ENCODE measurements at regions not wholly inside any gene's neighbourhood (a gene's known extent, or its start where the extent isn't known, plus 50 kb on each side); places are given as distances from the start of the nearest gene placed in this dataset.
A peak's percentile ranks its signal among the peaks of the same experiment; 100 is the strongest.

DNA sequence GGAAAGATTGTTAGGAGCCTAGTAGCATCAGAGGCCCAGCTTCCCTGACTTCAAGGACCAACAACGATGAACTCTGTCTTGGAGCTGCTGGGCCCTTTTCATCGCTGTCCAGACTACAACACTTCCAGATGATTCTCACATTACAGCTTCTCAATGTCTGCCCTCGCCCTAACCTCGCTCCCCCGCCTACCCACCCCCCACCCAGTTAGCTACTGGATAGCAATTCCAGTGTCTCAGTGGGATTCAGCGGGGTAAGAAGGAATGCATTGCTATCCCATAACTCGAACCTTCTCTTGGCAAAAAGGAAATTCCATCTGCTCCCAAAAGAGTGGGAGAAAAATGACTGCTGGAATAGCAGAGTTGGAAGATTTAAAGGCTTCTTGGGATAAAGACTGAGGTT, 65.0 kb downstream of the RPL37A start:
- Histone ChIP-seq H3K36me3 (ENCODE audit: control insufficient read depth in 2 of 2, insufficient read depth in 2 of 2, low read length in 2 of 2) (no peaks in the 10 kb centered on the region), H3K4me1 (ENCODE audit: control insufficient read depth, insufficient read depth, low read length) (peaks cover 36% of the 10 kb centered on the region)

DNA sequence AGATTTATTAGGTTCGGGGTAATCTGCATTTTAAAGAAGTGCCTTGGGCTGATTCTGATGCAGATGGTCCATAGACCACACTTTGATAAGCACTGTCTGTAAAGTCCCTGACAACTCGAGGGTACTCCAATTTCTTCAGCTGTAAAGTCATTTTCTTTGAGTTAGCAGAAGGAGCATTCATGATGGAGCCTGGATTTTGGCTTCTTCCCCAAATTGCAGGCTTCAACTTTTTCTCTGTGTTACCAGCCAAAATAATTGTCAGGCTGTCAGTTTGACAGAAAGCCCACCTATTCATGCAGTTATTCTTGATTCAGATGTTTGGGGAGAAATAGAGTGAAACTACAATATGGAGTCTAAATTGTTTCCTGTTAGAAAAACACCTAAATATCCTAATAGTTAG, 66.0 kb downstream of the RPL37A start:
- Histone ChIP-seq H3K27me3 (ENCODE audit: control insufficient read depth in 1 of 2, insufficient read depth in 2 of 2, low read length in 2 of 2) (no peaks in the 10 kb centered on the region), H3K4me3 (ENCODE audit: low read length in 2 of 2) (no peak overlapping the region), H3K9ac (ENCODE audit: low read length in 2 of 2) (no peak overlapping the region), H3K9me3 (ENCODE audit: control insufficient read depth in 2 of 2, low read length in 2 of 2) (no peaks in the 10 kb centered on the region), H3K27ac (ENCODE audit: low read length) (no peak overlapping the region), H3K4me1 (ENCODE audit: control insufficient read depth, insufficient read depth, low read length) (peaks cover 27% of the 10 kb centered on the region), H3K36me3 (ENCODE audit: control insufficient read depth in 2 of 2, insufficient read depth in 2 of 2, low read length in 2 of 2) (no peaks in the 10 kb centered on the region)

More for the DNA sequence above, 65.0 kb downstream of the RPL37A start:
- Histone ChIP-seq H3K4me3 (ENCODE audit: low read length in 2 of 2) (no peak overlapping the region), H3K27ac (ENCODE audit: low read length) (no peak overlapping the region), H3K9ac (ENCODE audit: low read length in 2 of 2) (no peak overlapping the region), H3K27me3 (ENCODE audit: control insufficient read depth in 1 of 2, insufficient read depth in 2 of 2, low read length in 2 of 2) (no peaks in the 10 kb centered on the region), H3K9me3 (ENCODE audit: control insufficient read depth in 2 of 2, low read length in 2 of 2) (no peaks in the 10 kb centered on the region)

DNA sequence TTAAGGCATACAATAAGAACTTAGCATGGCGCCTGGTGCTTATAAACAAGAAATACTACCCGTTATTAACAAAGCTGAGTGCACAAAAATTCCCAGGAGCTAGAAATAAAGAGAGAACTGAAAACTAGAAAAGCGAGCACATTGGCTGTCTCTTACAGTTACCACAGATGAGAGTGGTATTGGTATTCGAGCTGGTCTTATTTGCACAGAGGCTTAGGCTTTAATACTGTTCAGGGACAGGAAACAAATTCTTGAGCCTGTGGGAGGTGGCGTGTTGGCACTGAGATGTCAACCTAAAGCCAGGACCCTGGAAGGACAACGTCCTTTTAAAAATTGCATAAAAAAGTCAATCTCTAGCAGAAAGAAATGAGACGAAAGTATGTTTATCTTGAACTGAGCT, 67.3 kb upstream of the IGFBP2 start:
- no peak overlapping the region for H3K27ac ChIP-seq (ENCODE audit: low read length)
- peaks cover 17% of the 10 kb centered on the region for H3K4me1 ChIP-seq (ENCODE audit: control insufficient read depth, insufficient read depth, low read length)
- H3K36me3 ChIP-seq (ENCODE audit: control insufficient read depth in 2 of 2, insufficient read depth in 2 of 2, low read length in 2 of 2): no peaks in the 10 kb centered on the region
- H3K9ac ChIP-seq (ENCODE audit: low read length in 2 of 2): no peak overlapping the region
- no peaks in the 10 kb centered on the region for H3K27me3 ChIP-seq (ENCODE audit: control insufficient read depth in 1 of 2, insufficient read depth in 2 of 2, low read length in 2 of 2)
- H3K4me3 ChIP-seq (ENCODE audit: low read length in 2 of 2): no peak overlapping the region
- no peaks in the 10 kb centered on the region for H3K9me3 ChIP-seq (ENCODE audit: control insufficient read depth in 2 of 2, low read length in 2 of 2)

DNA sequence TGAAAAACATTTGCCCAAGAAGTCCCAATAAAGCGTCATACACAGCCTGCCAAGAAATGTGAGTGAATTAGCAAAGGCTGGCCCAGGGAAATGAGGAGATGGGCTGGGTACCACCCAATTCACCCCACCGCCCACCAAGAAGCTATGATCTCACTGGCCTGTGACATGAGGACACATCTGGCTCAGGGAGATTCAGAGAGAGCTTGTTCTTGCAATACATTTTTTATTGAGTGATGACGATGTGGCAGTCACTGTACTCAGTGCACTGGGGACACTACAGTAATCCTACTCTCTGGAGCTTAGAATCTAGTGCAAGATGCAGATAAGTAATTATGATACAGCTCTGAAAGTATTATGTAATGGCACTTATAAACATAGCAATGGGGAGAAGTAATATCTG, 64.6 kb upstream of the IGFBP2 start:
- H3K27me3 ChIP-seq (ENCODE audit: control insufficient read depth in 1 of 2, insufficient read depth in 2 of 2, low read length in 2 of 2): no peaks in the 10 kb centered on the region
- H3K27ac ChIP-seq (ENCODE audit: low read length): peak overlapping the region; percentile 7
- H3K9ac ChIP-seq (ENCODE audit: low read length in 2 of 2): no peak overlapping the region
- H3K4me3 ChIP-seq (ENCODE audit: low read length in 2 of 2): no peak overlapping the region
- H3K36me3 ChIP-seq (ENCODE audit: control insufficient read depth in 2 of 2, insufficient read depth in 2 of 2, low read length in 2 of 2): no peaks in the 10 kb centered on the region
- H3K4me1 ChIP-seq (ENCODE audit: control insufficient read depth, insufficient read depth, low read length): peaks cover 17% of the 10 kb centered on the region
- no peaks in the 10 kb centered on the region for H3K9me3 ChIP-seq (ENCODE audit: control insufficient read depth in 2 of 2, low read length in 2 of 2)

DNA sequence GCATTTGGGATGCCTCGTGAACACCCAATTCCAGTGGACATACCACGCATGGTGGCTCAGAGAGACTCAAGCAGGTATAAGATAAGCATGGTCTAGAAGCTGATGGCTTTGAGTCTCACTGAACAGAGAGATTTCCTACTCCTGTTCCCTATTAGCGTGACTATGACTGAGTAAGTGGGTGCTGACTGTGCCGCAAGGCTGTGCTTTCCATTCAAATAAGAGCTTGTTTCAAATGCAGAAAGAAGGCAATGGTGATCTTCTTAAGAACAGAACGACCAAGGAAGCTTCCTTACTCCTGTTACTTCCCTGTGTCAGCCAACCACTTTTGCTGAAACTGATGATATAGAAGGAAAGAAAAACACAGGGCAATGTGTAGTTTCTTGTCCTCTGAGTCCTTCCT, 63.5 kb upstream of the IGFBP2 start:
- Histone ChIP-seq H3K36me3 (ENCODE audit: control insufficient read depth in 2 of 2, insufficient read depth in 2 of 2, low read length in 2 of 2) (no peaks in the 10 kb centered on the region), H3K9me3 (ENCODE audit: control insufficient read depth in 2 of 2, low read length in 2 of 2) (no peaks in the 10 kb centered on the region), H3K9ac (ENCODE audit: low read length in 2 of 2) (no peak overlapping the region), H3K27ac (ENCODE audit: low read length) (peak overlapping the region; percentile 24), H3K4me3 (ENCODE audit: low read length in 2 of 2) (no peak overlapping the region), H3K27me3 (ENCODE audit: control insufficient read depth in 1 of 2, insufficient read depth in 2 of 2, low read length in 2 of 2) (no peaks in the 10 kb centered on the region), H3K4me1 (ENCODE audit: control insufficient read depth, insufficient read depth, low read length) (peaks cover 23% of the 10 kb centered on the region)

DNA sequence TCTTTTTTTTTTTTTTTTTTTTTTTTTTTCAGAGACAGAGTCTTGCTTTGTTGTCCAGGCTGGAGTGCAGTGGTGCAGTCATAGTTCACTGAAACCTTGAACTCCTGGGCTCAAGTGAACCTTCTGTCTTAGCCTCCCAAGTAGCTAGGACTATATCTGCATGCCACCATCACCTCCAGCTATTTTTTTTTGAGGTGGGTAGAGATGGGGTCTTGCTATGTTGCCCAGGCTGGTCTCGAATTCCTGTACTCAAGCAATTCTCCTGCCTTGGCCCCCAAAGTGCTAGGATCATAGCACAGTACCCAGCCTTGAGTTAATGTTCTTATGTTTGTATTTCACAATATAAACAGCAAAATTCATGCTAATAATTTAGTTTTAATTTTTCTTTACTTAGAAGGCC, 62.9 kb upstream of the IGFBP2 start:
- no peaks in the 10 kb centered on the region for H3K36me3 ChIP-seq (ENCODE audit: control insufficient read depth in 2 of 2, insufficient read depth in 2 of 2, low read length in 2 of 2)
- H3K27ac ChIP-seq (ENCODE audit: low read length): no peak overlapping the region
- H3K4me3 ChIP-seq (ENCODE audit: low read length in 2 of 2): no peak overlapping the region

DNA sequence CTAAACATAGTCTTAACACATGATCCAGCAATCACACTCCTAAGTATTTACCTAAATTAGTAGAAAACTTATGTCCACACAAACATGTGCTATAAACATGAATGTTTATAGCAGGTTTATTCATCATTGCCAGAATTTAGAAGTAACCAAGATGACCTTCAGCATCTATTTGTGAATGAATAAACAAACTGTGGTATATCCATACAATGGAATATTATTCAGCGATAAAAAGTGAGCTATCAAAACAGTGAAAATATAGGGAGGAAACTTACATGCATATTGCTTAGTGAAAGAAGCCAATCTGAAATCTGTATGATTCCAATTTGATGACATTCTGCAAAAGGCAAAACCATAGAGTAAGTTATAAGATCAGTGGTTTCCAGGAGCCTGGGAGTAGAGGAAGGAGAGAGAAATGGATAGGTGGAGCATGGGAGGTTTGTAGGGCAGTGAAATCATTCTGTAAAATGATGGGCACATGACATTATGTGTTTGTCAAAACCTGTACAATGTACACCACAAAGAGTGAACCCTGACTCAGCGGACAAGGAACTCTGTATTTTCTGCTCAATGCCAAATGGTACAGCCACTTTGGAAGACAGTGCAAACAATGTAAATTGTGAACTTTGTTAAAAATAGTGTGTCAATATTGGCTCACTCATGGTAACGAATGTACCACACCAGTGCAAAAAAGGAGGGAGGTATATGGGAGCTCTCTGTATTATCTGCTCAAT, 61.9 kb upstream of the IGFBP2 start:
- Histone ChIP-seq H3K9me3 (ENCODE audit: control insufficient read depth in 2 of 2, low read length in 2 of 2) (no peaks in the 10 kb centered on the region), H3K27me3 (ENCODE audit: control insufficient read depth in 1 of 2, insufficient read depth in 2 of 2, low read length in 2 of 2) (no peaks in the 10 kb centered on the region), H3K36me3 (ENCODE audit: control insufficient read depth in 2 of 2, insufficient read depth in 2 of 2, low read length in 2 of 2) (no peaks in the 10 kb centered on the region), H3K9ac (ENCODE audit: low read length in 2 of 2) (no peak overlapping the region), H3K4me3 (ENCODE audit: low read length in 2 of 2) (no peak overlapping the region), H3K4me1 (ENCODE audit: control insufficient read depth, insufficient read depth, low read length) (peaks cover 23% of the 10 kb centered on the region), H3K27ac (ENCODE audit: low read length) (no peak overlapping the region)

More for the DNA sequence above, 62.9 kb upstream of the IGFBP2 start:
- H3K9me3 ChIP-seq (ENCODE audit: control insufficient read depth in 2 of 2, low read length in 2 of 2): no peaks in the 10 kb centered on the region
- H3K9ac ChIP-seq (ENCODE audit: low read length in 2 of 2): no peak overlapping the region
- H3K4me1 ChIP-seq (ENCODE audit: control insufficient read depth, insufficient read depth, low read length): peaks cover 23% of the 10 kb centered on the region
- no peaks in the 10 kb centered on the region for H3K27me3 ChIP-seq (ENCODE audit: control insufficient read depth in 1 of 2, insufficient read depth in 2 of 2, low read length in 2 of 2)

DNA sequence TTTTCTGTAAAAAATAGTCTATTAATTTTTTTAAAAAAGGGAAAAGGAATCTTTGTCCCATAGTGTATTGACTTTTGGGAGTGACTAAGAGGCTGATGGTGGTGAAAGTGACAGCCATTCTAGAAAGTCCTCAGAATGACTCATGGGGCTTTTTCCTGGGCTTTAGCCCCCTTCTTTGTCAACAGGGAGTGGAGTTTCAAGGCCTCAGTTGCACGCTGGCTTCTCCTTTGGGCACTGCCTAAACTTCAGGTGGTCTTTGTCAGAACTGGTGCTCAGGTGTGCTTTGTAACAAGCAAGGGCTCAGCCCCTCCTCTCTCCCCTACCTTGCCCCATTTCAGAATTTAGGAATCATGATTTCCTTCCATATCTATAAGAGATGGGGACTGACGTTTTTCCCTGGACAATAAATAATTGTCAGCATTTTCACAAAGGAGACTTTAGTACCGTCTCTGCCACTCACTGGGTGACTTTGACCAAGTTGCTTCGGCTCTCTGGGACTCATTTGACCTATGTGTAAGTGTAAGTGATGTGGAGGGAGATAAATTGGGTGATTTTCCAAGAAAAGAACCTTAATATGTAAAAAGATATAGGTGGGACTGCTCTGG, 61.2 kb upstream of the IGFBP2 start:
- no peaks in the 10 kb centered on the region for H3K27me3 ChIP-seq (ENCODE audit: control insufficient read depth in 1 of 2, insufficient read depth in 2 of 2, low read length in 2 of 2)
- H3K9me3 ChIP-seq (ENCODE audit: control insufficient read depth in 2 of 2, low read length in 2 of 2): no peaks in the 10 kb centered on the region
- no peak overlapping the region for H3K4me3 ChIP-seq (ENCODE audit: low read length in 2 of 2)
- H3K27ac ChIP-seq (ENCODE audit: low read length): no peak overlapping the region
- H3K36me3 ChIP-seq (ENCODE audit: control insufficient read depth in 2 of 2, insufficient read depth in 2 of 2, low read length in 2 of 2): no peaks in the 10 kb centered on the region
- H3K4me1 ChIP-seq (ENCODE audit: control insufficient read depth, insufficient read depth, low read length): peaks cover 23% of the 10 kb centered on the region
- H3K9ac ChIP-seq (ENCODE audit: low read length in 2 of 2): no peak overlapping the region

DNA sequence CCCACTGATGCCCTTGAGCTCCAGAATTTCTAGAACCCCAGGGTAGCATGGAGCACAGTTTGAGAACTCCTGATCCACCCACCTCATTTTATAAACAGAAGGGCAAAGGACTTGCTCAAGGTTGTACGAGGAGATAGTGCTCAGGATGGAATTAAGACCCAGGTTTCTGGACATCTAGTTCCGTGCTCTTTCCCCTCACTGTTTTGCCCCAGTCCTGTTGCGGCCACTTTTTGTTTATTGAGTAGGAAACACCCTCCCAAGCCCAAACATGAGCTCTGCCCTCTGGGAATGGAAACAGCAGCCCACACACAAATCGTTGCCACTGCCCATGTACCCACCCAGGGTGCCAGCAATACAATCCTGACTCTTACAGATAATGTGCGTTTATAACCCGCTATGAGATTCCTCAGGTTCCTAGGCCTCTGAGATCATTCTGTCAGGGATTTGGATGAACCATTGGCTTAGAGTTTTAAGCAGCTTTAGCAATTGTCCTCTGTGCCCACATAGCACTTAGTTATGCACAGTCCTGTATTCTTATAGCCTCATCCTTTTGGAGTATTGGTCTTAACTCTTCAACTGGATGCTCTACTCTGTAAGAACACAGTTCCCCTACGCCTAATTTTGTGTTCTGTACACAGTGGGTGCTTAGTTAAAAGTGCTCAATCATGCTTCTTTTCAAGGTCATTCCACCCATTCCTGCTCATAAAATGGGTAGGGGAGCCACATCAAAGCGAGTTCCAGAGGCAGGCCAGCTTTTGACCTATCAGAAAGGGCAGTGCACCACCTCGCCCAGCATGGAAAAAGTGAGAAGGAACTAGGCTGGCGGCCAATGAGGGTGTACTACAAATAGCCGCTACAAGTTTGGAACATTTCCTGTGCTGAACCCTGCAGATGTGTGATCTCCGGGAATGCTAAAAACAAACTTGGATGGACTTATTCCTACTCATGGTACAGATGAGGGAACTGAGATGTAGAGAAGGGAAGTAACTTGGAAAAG, 60.3 kb upstream of the IGFBP2 start:
- Histone ChIP-seq H3K27ac (ENCODE audit: low read length) (peak overlapping the region; percentile 73), H3K4me1 (ENCODE audit: control insufficient read depth, insufficient read depth, low read length) (peaks cover 23% of the 10 kb centered on the region), H3K27me3 (ENCODE audit: control insufficient read depth in 1 of 2, insufficient read depth in 2 of 2, low read length in 2 of 2) (no peaks in the 10 kb centered on the region), H3K9ac (ENCODE audit: low read length in 2 of 2) (no peak overlapping the region), H3K4me3 (ENCODE audit: low read length in 2 of 2) (peak overlapping the region in 1 of 2 donors; percentile 35), H3K9me3 (ENCODE audit: control insufficient read depth in 2 of 2, low read length in 2 of 2) (no peaks in the 10 kb centered on the region), H3K36me3 (ENCODE audit: control insufficient read depth in 2 of 2, insufficient read depth in 2 of 2, low read length in 2 of 2) (no peaks in the 10 kb centered on the region)

DNA sequence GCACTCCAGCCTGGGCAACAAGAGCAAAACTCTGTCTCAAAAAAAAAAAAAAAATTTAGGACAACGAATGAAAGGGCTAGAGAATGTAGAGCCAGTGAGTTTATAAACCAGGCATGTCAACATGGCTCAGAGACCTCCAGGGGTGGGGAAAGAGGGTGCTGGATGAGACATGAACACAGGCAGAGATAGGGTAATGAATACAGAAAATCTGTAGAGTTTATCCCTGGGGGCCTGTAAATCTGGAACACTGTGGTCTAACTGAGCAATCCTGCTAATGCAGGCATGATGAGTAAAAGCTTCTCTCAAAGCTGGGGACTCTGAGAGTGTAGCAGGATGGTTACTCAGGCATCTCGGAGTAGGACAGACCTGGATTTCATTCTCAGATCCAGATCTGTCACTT, 59.2 kb upstream of the IGFBP2 start:
- H3K4me3 ChIP-seq (ENCODE audit: low read length in 2 of 2): no peak overlapping the region
- no peak overlapping the region for H3K27ac ChIP-seq (ENCODE audit: low read length)
- no peaks in the 10 kb centered on the region for H3K9me3 ChIP-seq (ENCODE audit: control insufficient read depth in 2 of 2, low read length in 2 of 2)
- H3K4me1 ChIP-seq (ENCODE audit: control insufficient read depth, insufficient read depth, low read length): peaks cover 20% of the 10 kb centered on the region
- H3K9ac ChIP-seq (ENCODE audit: low read length in 2 of 2): no peak overlapping the region
- H3K36me3 ChIP-seq (ENCODE audit: control insufficient read depth in 2 of 2, insufficient read depth in 2 of 2, low read length in 2 of 2): no peaks in the 10 kb centered on the region
- H3K27me3 ChIP-seq (ENCODE audit: control insufficient read depth in 1 of 2, insufficient read depth in 2 of 2, low read length in 2 of 2): no peaks in the 10 kb centered on the region

Data from stomach smooth muscle (tissue), 2 donors.